ENCODE measurements at regions not wholly inside any gene's neighbourhood (a gene's known extent, or its start where the extent isn't known, plus 50 kb on each side); places are given as distances from the start of the nearest gene placed in this dataset.

- TF ChIP-seq CTCF (IDR thresholded peaks at IDR 0.05): no peak
These were observed 391.0 kb downstream of the CHSY3 start for GRCh38 chr5:130295235-130295634.

- no peak for TF ChIP-seq CTCF (IDR thresholded peaks at IDR 0.05)
These were observed 386.0 kb downstream of the CHSY3 start for GRCh38 chr5:130290219-130290618.

- TF ChIP-seq CTCF (IDR thresholded peaks at IDR 0.05): no peak
These were observed 385.1 kb downstream of the CHSY3 start for GRCh38 chr5:130289132-130290088.

- no peak for TF ChIP-seq CTCF (IDR thresholded peaks at IDR 0.05)
These were observed 383.2 kb downstream of the CHSY3 start for GRCh38 chr5:130287438-130287837.

GRCh38 chr5:130286971-130287370 is 382.7 kb downstream of the CHSY3 start:
- TF ChIP-seq CTCF (IDR thresholded peaks at IDR 0.05): no peak

- no peak for TF ChIP-seq CTCF (IDR thresholded peaks at IDR 0.05)
These were observed 377.8 kb downstream of the CHSY3 start for GRCh38 chr5:130282049-130282448.

GRCh38 chr5:130280528-130281217 is 376.4 kb downstream of the CHSY3 start:
- no peak for TF ChIP-seq CTCF (IDR thresholded peaks at IDR 0.05)

All from LNCAP (cell line).